HepG2 (cell line): ENCODE measurements at regions not wholly inside any gene's neighbourhood (a gene's known extent, or its start where the extent isn't known, plus 50 kb on each side); places are given as distances from the start of the nearest gene placed in this dataset.

Source experiments
- ATAC-seq: fragments of 200-7000 bp; cut with Tn5 transposase; 3 replicates; pipeline ENCODE4 v1.9.1; 2020; ENCODE audit warnings: mild to moderate bottlenecking, moderate library complexity
- BruUV-seq: library from RNA; stranded (reverse); fragments of 400-500 nt; replicated peaks from 2 replicates; lab custom pipeline; 2021; lab: Mats Ljungman, UMichigan
- CTCF ChIA-PET: fragments of 300-600 bp; formaldehyde crosslinking; extraction: SDS; loops from one replicate; lab custom pipeline; 2021; ENCODE audit warnings: low total read pairs, inconsistent platforms, low intra/inter-chr PET ratio; lab: Yijun Ruan, JAX
- POLR2A ChIA-PET: fragments of 350-600 bp; sonication (Branson Sonifier 250); formaldehyde crosslinking; loops from one replicate; lab custom pipeline; 2020; ENCODE audit warnings: antibody characterized with exemption, inconsistent platforms; lab: Yijun Ruan, JAX
- DNase-seq: peaks from one replicate; pipeline ENCODE4 v3.0.0-alpha.2; 2015; ENCODE audit warnings: low spot score
- FAIRE-seq: peaks from 3 replicates; lab custom pipeline; 2011; peaks lifted over from hg19 to GRCh38; lab: Jason Lieb, UNC
- H2AFZ ChIP-seq: one replicate; pipeline ENCODE4 v1.6.1; 2011; ENCODE audit warnings: low read length, inconsistent platforms
- H3K27ac ChIP-seq: fragments of 300-600 bp; 3 replicates; pipeline ENCODE4 v1.8.0; 2011; ENCODE audit warnings: mixed run types, mild to moderate bottlenecking, mixed read lengths, low read length, inconsistent platforms; ENCODE audit not compliant: insufficient read depth; ENCODE audit errors: extremely low read length
- H3K27me3 ChIP-seq, 2 experiments: fragments of 200-600 bp in 1 of 2; 2 replicates in 1 of 2; 3 replicates in 1 of 2; pipeline versions ENCODE4 v1.6.0 to v1.8.0; 2011; ENCODE audit warnings: low read length in 2 of 2, mild to moderate bottlenecking in 2 of 2, moderate library complexity in 2 of 2, inconsistent platforms in 1 of 2; ENCODE audit not compliant: insufficient read depth in 2 of 2, control insufficient read depth in 1 of 2
- H3K36me3 ChIP-seq, 2 experiments: fragments of 200-600 bp in 1 of 2; replicated peaks in 1 of 2; 2 replicates in 1 of 2; 3 replicates in 1 of 2; pipeline versions ENCODE4 v1.5.1 to v1.8.0; 2011; ENCODE audit warnings: low read length in 2 of 2, inconsistent platforms in 1 of 2; ENCODE audit not compliant: insufficient read depth in 2 of 2, control insufficient read depth in 1 of 2
- H3K4me1 ChIP-seq: 2 replicates; pipeline ENCODE4 v1.5.1; 2012; ENCODE audit warnings: low read length, inconsistent platforms; ENCODE audit not compliant: insufficient read depth
- H3K4me2 ChIP-seq: 2 replicates; pipeline ENCODE4 v1.6.0; 2011; ENCODE audit warnings: low read depth, low read length, inconsistent platforms
- H3K4me3 ChIP-seq, 3 experiments: fragments of 200-600 bp in 1 of 3; sonication (generic), shearing (Covaris generic) in 1 of 3; replicated peaks in 1 of 3; 2 replicates each; pipeline ENCODE4 v1.5.1; 2011 to 2016; ENCODE audit warnings: low read length in 3 of 3, inconsistent platforms in 2 of 3, low read depth in 2 of 3, mild to moderate bottlenecking in 2 of 3, control low read depth in 1 of 3, mixed read lengths in 1 of 3; ENCODE audit not compliant: insufficient read depth in 1 of 3
- H3K79me2 ChIP-seq: one replicate; pipeline ENCODE4 v1.6.1; 2011; ENCODE audit warnings: low read length, inconsistent platforms; ENCODE audit not compliant: insufficient read depth
- H3K9ac ChIP-seq: 2 replicates; pipeline ENCODE4 v1.6.0; 2011; ENCODE audit warnings: mild to moderate bottlenecking, low read depth, low read length, inconsistent platforms; ENCODE audit not compliant: insufficient read depth
- H3K9me3 ChIP-seq: 2 replicates; pipeline ENCODE4 v1.5.1; 2012; ENCODE audit warnings: mild to moderate bottlenecking, low read length
- H4K20me1 ChIP-seq: 2 replicates; pipeline ENCODE4 v1.6.0; 2011; ENCODE audit warnings: inconsistent platforms, mild to moderate bottlenecking, low read length, moderate library complexity; ENCODE audit not compliant: insufficient read depth
- CSRNP1 ChIP-seq: sonication (generic); formaldehyde crosslinking; IDR thresholded peaks from 2 replicates; pipeline ENCODE4 v1.8.1; 2023; ENCODE audit warnings: mild to moderate bottlenecking, missing genetic modification reagents
- EHMT2 ChIP-seq: fragments of 200-600 bp; sonication (generic); IDR thresholded peaks from 2 replicates; pipeline ENCODE4 v1.7.0; 2017; ENCODE audit warnings: antibody characterized with exemption, low read depth, low read length, borderline replicate concordance
- ELF3 ChIP-seq: IDR thresholded peaks from 2 replicates; pipeline ENCODE4 v1.6.1; 2016; ENCODE audit warnings: missing genetic modification reagents, missing compliant biosample characterization
- HOXA9 ChIP-seq: sonication (generic); formaldehyde crosslinking; IDR thresholded peaks from 2 replicates; pipeline ENCODE4 v1.8.1; 2022; ENCODE audit warnings: missing genetic modification reagents, mild to moderate bottlenecking, moderate library complexity, borderline replicate concordance
- KLF15 ChIP-seq: sonication (generic); formaldehyde crosslinking; IDR thresholded peaks from 2 replicates; pipeline ENCODE4 v1.8.1; 2023; ENCODE audit warnings: borderline replicate concordance, mild to moderate bottlenecking, inconsistent platforms, missing genetic modification reagents, mixed read lengths
- KMT2A ChIP-seq: sonication (generic); formaldehyde crosslinking; IDR thresholded peaks from 2 replicates; pipeline ENCODE4 v1.4.0; 2020; ENCODE audit warnings: missing genetic modification reagents
- MAFG ChIP-seq: sonication (generic); formaldehyde crosslinking; IDR thresholded peaks from 2 replicates; pipeline ENCODE4 v1.5.1; 2020; ENCODE audit warnings: mild to moderate bottlenecking, missing genetic modification reagents
- NR2C2 ChIP-seq: sonication (generic); formaldehyde crosslinking; IDR thresholded peaks from 2 replicates; pipeline ENCODE4 v1.4.0; 2020; ENCODE audit warnings: missing genetic modification reagents, mild to moderate bottlenecking, moderate library complexity, borderline replicate concordance
- RAD51 ChIP-seq: fragments of 450-650 bp; IDR thresholded peaks from 2 replicates; pipeline ENCODE4 v1.6.1; 2016; ENCODE audit warnings: borderline replicate concordance
- RFXANK ChIP-seq: IDR thresholded peaks from 2 replicates; pipeline ENCODE4 v1.6.1; 2016
- SMC3 ChIP-seq: IDR thresholded peaks from 2 replicates; pipeline ENCODE4 v1.6.1; 2011; ENCODE audit warnings: low read length, improper control_type of control experiment
- THAP11 ChIP-seq: IDR thresholded peaks from 2 replicates; pipeline ENCODE4 v1.6.1; 2016; ENCODE audit warnings: missing biosample characterization, missing genetic modification reagents
- ZNF101 ChIP-seq: sonication (generic); formaldehyde crosslinking; IDR thresholded peaks from 2 replicates; pipeline ENCODE4 v1.4.0; 2020; ENCODE audit warnings: mild to moderate bottlenecking, low read depth, missing genetic modification reagents, borderline replicate concordance
- ZNF263 ChIP-seq: sonication (generic); formaldehyde crosslinking; IDR thresholded peaks from 2 replicates; pipeline ENCODE4 v1.4.0; 2020; ENCODE audit warnings: missing genetic modification reagents
- ZNF326 ChIP-seq: sonication (generic); formaldehyde crosslinking; IDR thresholded peaks from 2 replicates; pipeline ENCODE4 v1.4.0; 2020; ENCODE audit warnings: missing genetic modification reagents, borderline replicate concordance
- ZNF546 ChIP-seq: sonication (generic); formaldehyde crosslinking; conservative IDR thresholded peaks from 2 replicates; pipeline ENCODE4 v1.8.1; 2023; ENCODE audit warnings: mild to moderate bottlenecking, missing genetic modification reagents
- ZNF737 ChIP-seq: sonication (generic); formaldehyde crosslinking; IDR thresholded peaks from 2 replicates; pipeline ENCODE4 v1.5.0; 2020; ENCODE audit warnings: missing genetic modification reagents, mild to moderate bottlenecking, borderline replicate concordance
- ZSCAN12 ChIP-seq: sonication (generic); formaldehyde crosslinking; IDR thresholded peaks from 2 replicates; pipeline ENCODE4 v1.9.0; 2021; ENCODE audit warnings: mild to moderate bottlenecking, missing genetic modification reagents
- WGBS: methylation state at CpG from one replicate; pipeline ENCODE4 v1.1.6; 2017; ENCODE audit warnings: low lambda C conversion rate; 5-methylcytosine and 5-hydroxymethylcytosine counted together
- in situ Hi-C: cut with HindIII; loops from 2 replicates; pipeline ENCODE4 v1.10.0; 2017; ENCODE audit warnings: low pct_unique_long_range_greater_than_20kb; ENCODE audit not compliant: extremely low pct_ligation_motif_present
- intact Hi-C: fragments of 100-400 bp; cut with micrococcal nuclease; formaldehyde crosslinking; loops from one replicate; pipeline ENCODE4 v1.10.0; 2022; ENCODE audit not compliant: unreplicated experiment

DNA sequence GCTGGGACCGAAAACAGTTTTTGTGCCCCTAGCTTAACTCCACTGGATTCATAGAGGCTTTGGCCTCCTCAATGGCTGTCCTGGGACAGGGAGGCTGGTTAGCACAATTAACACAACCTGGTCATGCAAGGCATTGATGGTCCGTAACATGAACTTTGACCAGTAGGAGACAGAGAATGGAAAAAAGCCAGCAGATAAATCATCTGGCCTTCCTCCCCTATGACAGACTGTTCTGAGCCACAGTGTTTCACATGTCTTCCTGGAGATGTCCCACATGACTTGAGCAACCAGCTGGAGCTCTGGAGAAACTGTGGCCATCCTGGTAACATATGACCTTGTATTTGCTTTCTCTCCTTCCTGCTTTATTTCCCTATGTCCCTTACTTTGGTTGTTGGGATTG lies 244.2 kb downstream of the UQCRFS1 start:
- H2AFZ ChIP-seq = no peak overlapping the region
- H3K9ac ChIP-seq = no peak overlapping the region
- H3K9me3 ChIP-seq = no peaks in the 10 kb centered on the region
- no peak overlapping the region for H3K4me3 ChIP-seq
- FAIRE-seq = no peak
- H3K36me3 ChIP-seq = no peaks in the 10 kb centered on the region
- no peak overlapping the region for H3K27ac ChIP-seq
- no peaks in the 10 kb centered on the region for H3K4me1 ChIP-seq
- ATAC-seq = no peak
- H3K79me2 ChIP-seq = no peaks in the 10 kb centered on the region
- CTCF ChIA-PET = no interaction called here
- no peak for TF ChIP-seq HOXA9 (CRISPR knock-in tag)
- no peak for TF ChIP-seq THAP11 (CRISPR knock-in tag)
- TF ChIP-seq CSRNP1 (CRISPR knock-in tag) = no peak
- H3K4me2 ChIP-seq = no peak overlapping the region
- DNase-seq = no peak
- H3K27me3 ChIP-seq = no peaks in the 10 kb centered on the region
- intact Hi-C loops (no loop called here), in situ Hi-C loops (no loop called here)
- WGBS = 17% methylated on average over 1 of the region's 2 CpGs
- no TSS peak for BruUV-seq
- POLR2A ChIA-PET = no interaction called here
- H4K20me1 ChIP-seq = no peaks in the 10 kb centered on the region

DNA sequence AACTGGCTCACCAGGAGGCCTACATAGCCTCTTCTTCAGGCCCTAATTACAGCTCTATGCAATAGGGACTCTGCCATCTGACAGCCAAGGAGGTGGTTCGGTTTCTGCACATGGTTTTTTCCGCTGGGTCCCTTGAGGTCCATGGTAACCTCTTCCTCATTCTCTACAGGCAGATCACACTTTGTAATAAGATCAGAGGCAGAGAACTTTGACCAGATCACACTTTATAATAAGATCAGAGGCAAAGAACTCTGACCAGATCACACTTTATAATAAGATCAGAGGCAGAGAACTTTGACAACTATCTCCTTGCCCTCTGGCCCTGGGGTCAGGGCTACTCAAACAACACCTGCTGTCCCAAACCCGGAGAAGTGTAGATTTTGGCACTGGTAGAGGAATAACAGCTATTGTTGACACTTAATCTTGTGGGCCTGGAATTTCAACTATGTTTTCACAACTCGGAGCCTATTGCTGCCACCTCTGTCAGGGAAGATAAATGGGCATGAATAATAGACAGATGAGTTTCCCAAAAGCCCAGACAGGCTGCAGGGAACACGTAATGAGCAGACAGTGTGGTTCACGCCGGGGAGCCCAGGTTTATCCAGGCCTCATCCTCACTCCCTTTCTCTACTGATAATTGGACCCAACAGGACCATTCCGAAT lies 246.1 kb downstream of the UQCRFS1 start:
- no peaks in the 10 kb centered on the region for H3K36me3 ChIP-seq
- H3K4me3 ChIP-seq = no peak overlapping the region
- CTCF ChIA-PET = no interaction called here
- POLR2A ChIA-PET = no interaction called here
- H4K20me1 ChIP-seq = no peaks in the 10 kb centered on the region
- in situ Hi-C loops (no loop called here), intact Hi-C loops (no loop called here)
- no peaks in the 10 kb centered on the region for H3K4me1 ChIP-seq
- H3K27me3 ChIP-seq = no peaks in the 10 kb centered on the region
- no peaks in the 10 kb centered on the region for H3K9me3 ChIP-seq
- no peak for FAIRE-seq
- TF ChIP-seq EHMT2 (no peak), MAFG (no peak), ZNF326 (CRISPR knock-in tag) (no peak), ZNF737 (CRISPR knock-in tag) (no peak), ZNF101 (CRISPR knock-in tag) (no peak), ZNF546 (no peak), ELF3 (CRISPR knock-in tag) (no peak), NR2C2 (CRISPR knock-in tag) (no peak), KMT2A (CRISPR knock-in tag) (no peak), ZSCAN12 (CRISPR knock-in tag) (no peak), ZNF263 (no peak), RFXANK (no peak), KLF15 (CRISPR knock-in tag) (no peak), RAD51 (no peak), SMC3 (no peak)
- no peak overlapping the region for H3K27ac ChIP-seq
- H3K79me2 ChIP-seq = no peaks in the 10 kb centered on the region
- WGBS = 13% methylated on average over 8 of the region's 8 CpGs
- no peak for ATAC-seq
- no TSS peak for BruUV-seq
- H2AFZ ChIP-seq = no peak overlapping the region
- no peak overlapping the region for H3K9ac ChIP-seq
- DNase-seq = no peak
- H3K4me2 ChIP-seq = no peak overlapping the region
